ENCODE measurements at regions not wholly inside any gene's neighbourhood (a gene's known extent, or its start where the extent isn't known, plus 50 kb on each side); places are given as distances from the start of the nearest gene placed in this dataset.

DNA sequence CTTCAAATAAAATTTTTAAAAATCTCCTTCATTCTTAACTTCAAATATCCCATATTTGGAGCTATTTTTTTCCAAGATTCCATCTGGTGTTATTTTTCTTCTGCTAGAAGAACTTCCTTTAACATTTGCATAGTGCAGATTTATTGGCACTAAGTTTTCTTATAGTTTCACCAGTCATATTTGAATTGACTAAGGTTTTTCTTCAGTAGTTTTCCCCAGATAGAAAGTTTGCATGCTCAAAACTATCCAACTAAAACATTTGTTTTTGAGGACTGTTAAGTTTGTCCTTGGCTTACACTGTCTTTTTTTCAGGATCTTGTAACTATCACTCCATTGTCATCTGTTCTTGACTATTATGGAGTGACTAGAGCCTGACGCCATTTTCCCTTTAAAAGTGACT, 606.7 kb downstream of the TAF11L14 start:
- TF ChIP-seq, protein P1, sequence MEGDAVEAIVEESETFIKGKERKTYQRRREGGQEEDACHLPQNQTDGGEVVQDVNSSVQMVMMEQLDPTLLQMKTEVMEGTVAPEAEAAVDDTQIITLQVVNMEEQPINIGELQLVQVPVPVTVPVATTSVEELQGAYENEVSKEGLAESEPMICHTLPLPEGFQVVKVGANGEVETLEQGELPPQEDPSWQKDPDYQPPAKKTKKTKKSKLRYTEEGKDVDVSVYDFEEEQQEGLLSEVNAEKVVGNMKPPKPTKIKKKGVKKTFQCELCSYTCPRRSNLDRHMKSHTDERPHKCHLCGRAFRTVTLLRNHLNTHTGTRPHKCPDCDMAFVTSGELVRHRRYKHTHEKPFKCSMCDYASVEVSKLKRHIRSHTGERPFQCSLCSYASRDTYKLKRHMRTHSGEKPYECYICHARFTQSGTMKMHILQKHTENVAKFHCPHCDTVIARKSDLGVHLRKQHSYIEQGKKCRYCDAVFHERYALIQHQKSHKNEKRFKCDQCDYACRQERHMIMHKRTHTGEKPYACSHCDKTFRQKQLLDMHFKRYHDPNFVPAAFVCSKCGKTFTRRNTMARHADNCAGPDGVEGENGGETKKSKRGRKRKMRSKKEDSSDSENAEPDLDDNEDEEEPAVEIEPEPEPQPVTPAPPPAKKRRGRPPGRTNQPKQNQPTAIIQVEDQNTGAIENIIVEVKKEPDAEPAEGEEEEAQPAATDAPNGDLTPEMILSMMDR (IDR thresholded peaks at IDR 0.05; ENCODE audit: low read depth, low read length): no peak

DNA sequence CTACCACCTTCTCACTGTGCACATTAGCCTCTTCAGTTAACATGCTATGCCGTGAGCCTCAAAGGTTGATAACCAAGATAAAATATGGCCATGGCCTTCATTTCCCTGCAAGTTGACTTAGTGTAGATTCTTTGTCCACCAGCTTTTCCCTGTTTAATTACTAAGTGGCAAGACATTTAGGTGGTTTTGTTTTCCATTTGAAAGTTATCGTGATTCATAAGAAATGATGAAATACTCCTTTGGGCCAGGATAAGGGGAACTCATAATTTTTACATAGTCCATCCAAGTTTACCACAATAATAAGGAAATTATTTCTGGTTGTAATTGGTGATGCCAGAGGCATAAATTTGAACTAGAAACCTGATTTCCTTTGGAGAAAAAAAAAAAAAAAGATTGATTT, 609.6 kb downstream of the TAF11L14 start:
- no peak overlapping the region for H3K27ac ChIP-seq
- H3K4me3 ChIP-seq: no peak overlapping the region
- H3K4me1 ChIP-seq (ENCODE audit: low read depth): no peaks in the 10 kb centered on the region
- TF ChIP-seq, protein P1 (IDR thresholded peaks at IDR 0.05; ENCODE audit: low read depth, low read length): no peak
- H3K36me3 ChIP-seq: no peaks in the 10 kb centered on the region
- no peak for DNase-seq (ENCODE audit: low read depth in 1 of 2, low spot score in 1 of 2)
- no peaks in the 10 kb centered on the region for H3K27me3 ChIP-seq
- H3K9me3 ChIP-seq (ENCODE audit: low read depth): no peaks in the 10 kb centered on the region

More for the DNA sequence above, 606.7 kb downstream of the TAF11L14 start:
- Histone ChIP-seq H3K36me3 (no peaks in the 10 kb centered on the region), H3K27me3 (no peaks in the 10 kb centered on the region), H3K9me3 (ENCODE audit: low read depth) (no peaks in the 10 kb centered on the region), H3K4me1 (ENCODE audit: low read depth) (no peaks in the 10 kb centered on the region), H3K27ac (no peak overlapping the region), H3K4me3 (no peak overlapping the region)
- DNase-seq (ENCODE audit: low read depth in 1 of 2, low spot score in 1 of 2): no peak

DNA sequence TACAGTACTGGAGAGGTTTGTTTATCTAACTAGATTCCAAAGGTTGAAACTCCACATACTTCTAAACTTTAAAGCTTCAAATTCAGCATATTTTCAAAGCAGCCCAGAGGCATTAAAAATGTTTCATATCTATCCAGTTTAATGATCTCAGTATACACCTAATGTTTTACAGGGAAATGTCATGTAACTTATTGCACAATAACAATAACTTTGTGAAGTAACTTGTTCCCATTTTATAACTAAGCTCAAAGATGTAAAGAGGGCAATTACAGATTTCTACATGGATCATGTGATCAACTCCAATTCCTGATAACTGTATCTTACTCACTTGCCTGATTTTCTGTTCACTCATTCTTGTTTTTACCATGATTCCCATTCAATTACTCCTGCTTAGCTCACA, 610.0 kb downstream of the TAF11L14 start:
- Histone ChIP-seq H3K4me3 (no peak overlapping the region), H3K4me1 (ENCODE audit: low read depth) (no peaks in the 10 kb centered on the region), H3K27me3 (no peaks in the 10 kb centered on the region), H3K27ac (no peak overlapping the region), H3K36me3 (no peaks in the 10 kb centered on the region), H3K9me3 (ENCODE audit: low read depth) (no peaks in the 10 kb centered on the region)
- no peak for DNase-seq (ENCODE audit: low read depth in 1 of 2, low spot score in 1 of 2)
- TF ChIP-seq, protein P1 (IDR thresholded peaks at IDR 0.05; ENCODE audit: low read depth, low read length): no peak

DNA sequence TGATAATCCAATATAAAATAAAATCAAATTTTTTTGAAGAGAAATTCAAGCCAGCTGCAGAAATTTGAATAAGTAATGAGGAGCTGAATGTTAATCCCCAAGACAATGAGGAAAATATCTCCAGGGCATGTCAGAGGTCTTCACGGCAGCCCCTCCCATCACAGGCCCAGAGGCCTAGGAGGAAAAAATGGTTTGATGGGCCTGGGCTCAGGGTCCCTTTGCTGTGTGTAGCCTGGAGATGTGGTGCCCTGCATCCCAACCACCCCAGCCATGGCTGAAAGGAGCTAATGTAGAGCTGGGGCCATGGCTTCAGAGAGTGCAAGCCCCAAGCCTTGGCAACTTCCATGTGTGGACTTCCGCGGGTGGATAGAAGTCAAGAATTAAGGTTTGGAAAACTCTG, 618.3 kb downstream of the TAF11L14 start:
- Histone ChIP-seq H3K27ac (no peak overlapping the region), H3K9me3 (ENCODE audit: low read depth) (no peaks in the 10 kb centered on the region), H3K4me3 (no peak overlapping the region), H3K27me3 (no peaks in the 10 kb centered on the region), H3K4me1 (ENCODE audit: low read depth) (no peaks in the 10 kb centered on the region), H3K36me3 (no peaks in the 10 kb centered on the region)
- TF ChIP-seq, protein P1 (IDR thresholded peaks at IDR 0.05; ENCODE audit: low read depth, low read length): no peak
- no peak for DNase-seq (ENCODE audit: low read depth in 1 of 2, low spot score in 1 of 2)

DNA sequence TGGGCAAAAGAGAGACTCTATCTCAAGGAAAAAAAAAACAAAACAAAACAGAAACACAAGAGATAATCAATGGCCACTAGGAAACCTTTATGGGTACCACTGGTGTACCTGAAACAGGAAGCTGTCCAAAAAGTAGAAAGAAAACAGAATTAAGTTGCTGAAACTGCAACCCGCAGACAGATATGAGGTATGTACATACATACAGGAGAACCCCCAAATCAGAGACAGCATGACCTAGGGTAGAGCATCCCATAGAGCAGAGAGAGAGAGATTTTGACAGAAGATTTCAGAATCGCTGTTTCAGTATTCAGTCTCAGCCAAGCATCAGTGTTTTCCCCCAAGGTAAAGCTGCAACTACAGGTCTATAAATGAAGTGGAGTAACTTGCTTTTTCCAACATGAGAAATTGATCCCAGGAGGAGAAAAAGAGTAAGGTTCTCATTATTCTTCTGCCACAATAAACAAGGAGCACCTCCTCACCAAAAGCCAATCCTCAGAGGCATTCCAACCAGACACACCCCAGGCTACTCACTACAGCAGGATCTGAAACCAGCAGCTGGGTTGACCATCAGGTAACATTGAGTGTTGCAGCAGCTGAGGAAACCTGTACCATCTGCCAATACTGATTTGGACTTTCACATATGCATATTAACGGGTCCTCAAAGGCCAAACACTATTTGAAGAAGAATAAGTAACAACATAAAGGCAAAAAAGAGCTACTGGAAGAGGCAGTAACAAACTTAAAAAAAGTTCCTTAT, 630.0 kb downstream of the TAF11L14 start:
- no peaks in the 10 kb centered on the region for H3K27me3 ChIP-seq
- H3K27ac ChIP-seq: no peak overlapping the region
- no peaks in the 10 kb centered on the region for H3K36me3 ChIP-seq
- H3K4me1 ChIP-seq (ENCODE audit: low read depth): no peaks in the 10 kb centered on the region
- TF ChIP-seq, protein P1 (IDR thresholded peaks at IDR 0.05; ENCODE audit: low read depth, low read length): no peak
- H3K4me3 ChIP-seq: no peak overlapping the region
- DNase-seq (ENCODE audit: low read depth in 1 of 2, low spot score in 1 of 2): no peak
- H3K9me3 ChIP-seq (ENCODE audit: low read depth): no peaks in the 10 kb centered on the region

Data from cardiac muscle cell (in vitro differentiated cells and primary cell).